GM21515 (cell line): ENCODE measurements at regions not wholly inside any gene's neighbourhood (a gene's known extent, or its start where the extent isn't known, plus 50 kb on each side); places are given as distances from the start of the nearest gene placed in this dataset.

Experiments used
- ATAC-seq: cut with Tn5 transposase; IDR thresholded peaks from one replicate; pipeline ENCODE4 v1.9.1; 2021; ENCODE audit not compliant: unreplicated experiment

- ATAC-seq = no peak
Observed at GRCh38 chr9:1201262-1201661, 151.1 kb downstream of the DMRT2 start.

GRCh38 chr9:1201901-1202300, 151.7 kb downstream of the DMRT2 start:
- ATAC-seq = no peak

GRCh38 chr9:1202512-1203280, 152.5 kb downstream of the DMRT2 start:
- no peak for ATAC-seq

- no peak for ATAC-seq
Observed at GRCh38 chr9:1207686-1208085, 157.5 kb downstream of the DMRT2 start.

GRCh38 chr9:1208157-1208556, 158.0 kb downstream of the DMRT2 start:
- ATAC-seq = no peak

- no peak for ATAC-seq
Observed at GRCh38 chr9:1210954-1211353, 160.8 kb downstream of the DMRT2 start.

DNA sequence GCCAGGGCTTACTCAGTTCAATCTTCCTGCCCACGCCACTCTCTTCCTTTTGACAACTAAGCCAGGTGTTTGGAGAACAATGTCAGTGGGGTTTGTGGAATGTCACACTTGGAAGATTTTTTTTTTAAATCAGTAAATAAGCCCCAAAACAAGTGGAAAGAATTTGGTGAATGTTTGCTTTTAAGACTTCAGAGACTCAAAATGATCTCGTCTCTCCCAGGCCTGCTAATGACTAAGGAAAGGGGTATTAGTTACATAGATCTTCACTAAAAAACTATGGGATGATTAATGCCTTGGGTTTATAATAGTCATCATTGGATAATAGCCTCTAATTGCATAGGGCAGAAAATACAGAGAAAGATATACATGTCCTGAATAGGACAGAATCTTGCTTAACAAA, 166.4 kb downstream of the DMRT2 start:
- ATAC-seq = no peak

- ATAC-seq = no peak
Observed at GRCh38 chr9:1217076-1217475, 166.9 kb downstream of the DMRT2 start.

- no peak for ATAC-seq
Observed at GRCh38 chr9:1219284-1219683, 169.1 kb downstream of the DMRT2 start.

DNA sequence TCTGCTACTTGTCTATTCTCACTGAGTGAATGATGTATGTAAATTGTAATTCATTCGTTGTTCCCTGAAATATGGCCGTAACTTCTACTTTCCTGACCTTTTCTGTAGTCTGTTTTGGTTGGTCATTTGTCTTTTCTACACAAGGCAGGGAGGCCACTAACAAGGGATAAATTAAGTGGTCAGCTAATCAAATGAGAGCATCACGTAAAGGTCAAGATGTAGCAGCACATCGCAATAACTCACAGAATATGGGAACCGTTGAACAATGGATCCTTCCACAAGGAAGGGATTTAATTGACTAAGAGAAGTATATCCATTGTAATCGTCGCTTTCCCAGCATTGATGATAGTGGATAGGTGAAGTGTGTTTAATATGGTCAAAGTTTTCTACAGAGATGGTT, 171.1 kb downstream of the DMRT2 start:
- no peak for ATAC-seq

GRCh38 chr9:1222511-1222910, 172.4 kb downstream of the DMRT2 start:
- ATAC-seq = no peak

- ATAC-seq = no peak
Observed at GRCh38 chr9:1231998-1232919, 182.1 kb downstream of the DMRT2 start.

- no peak for ATAC-seq
Observed at GRCh38 chr9:1233568-1233967, 183.4 kb downstream of the DMRT2 start.

- ATAC-seq = no peak
Observed at GRCh38 chr9:1235650-1236049, 185.5 kb downstream of the DMRT2 start.

GRCh38 chr9:1236061-1236460, 185.9 kb downstream of the DMRT2 start:
- no peak for ATAC-seq

GRCh38 chr9:1238407-1238806, 188.2 kb downstream of the DMRT2 start:
- no peak for ATAC-seq

DNA sequence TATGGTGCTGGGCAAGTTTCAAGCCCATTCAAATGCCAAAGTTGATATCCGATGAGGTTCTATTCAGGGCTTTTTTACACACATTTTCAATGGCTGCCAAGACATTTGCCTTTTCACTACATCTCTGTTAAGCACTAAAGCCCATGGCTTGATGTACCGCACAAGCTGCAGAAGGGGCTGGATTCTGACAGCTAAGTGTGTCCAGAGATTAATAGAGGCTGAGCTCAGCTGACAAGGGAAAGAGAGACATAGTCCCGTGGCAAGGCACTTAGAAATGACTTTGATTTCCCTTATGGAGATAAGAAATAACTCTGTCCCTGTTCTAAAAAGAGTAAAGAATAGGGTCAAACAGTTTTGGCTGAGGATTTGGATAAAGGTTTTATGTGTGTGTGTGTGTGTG, 198.6 kb downstream of the DMRT2 start:
- no peak for ATAC-seq

DNA sequence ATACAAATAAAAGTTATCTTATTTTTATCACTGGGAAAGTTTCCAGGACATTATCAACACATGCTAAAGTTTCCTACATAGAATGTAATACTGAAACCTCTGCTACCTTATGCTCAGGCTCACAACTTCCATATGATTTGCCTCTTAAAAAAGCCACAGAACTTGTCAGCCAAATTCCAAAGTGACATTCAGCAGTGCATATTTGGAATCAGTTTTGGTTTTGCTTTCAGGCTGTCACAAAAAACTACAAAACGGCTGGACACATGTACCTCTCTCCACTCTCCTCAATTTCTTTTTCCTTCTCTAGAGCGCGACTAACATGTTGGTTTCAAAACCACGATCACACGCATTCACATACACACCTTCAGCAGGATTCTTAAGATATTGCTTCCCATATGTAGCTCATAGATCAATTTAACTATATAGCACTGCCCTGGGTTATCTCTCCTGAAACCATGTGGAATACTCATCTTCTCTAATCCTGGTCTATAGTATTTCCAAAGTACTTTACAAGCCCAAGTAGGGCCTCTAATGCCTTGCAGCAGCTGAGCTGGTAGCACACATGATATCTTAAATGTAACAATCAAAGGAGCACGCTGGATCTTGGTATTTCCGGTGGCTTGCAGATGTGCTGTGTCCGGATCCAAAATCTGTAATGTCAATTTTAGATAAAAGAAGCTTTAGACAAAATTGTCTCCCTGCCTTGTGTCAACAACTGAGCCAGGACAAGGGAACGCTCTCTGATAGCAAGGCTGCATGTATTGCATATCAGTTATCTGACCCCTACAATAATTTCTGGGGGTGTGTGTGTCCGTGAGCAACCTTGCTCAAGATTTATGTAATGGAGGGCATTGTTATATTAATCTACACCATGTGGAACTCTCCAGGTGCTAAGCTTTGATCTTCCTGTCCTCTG, 203.2 kb downstream of the DMRT2 start:
- no peak for ATAC-seq

DNA sequence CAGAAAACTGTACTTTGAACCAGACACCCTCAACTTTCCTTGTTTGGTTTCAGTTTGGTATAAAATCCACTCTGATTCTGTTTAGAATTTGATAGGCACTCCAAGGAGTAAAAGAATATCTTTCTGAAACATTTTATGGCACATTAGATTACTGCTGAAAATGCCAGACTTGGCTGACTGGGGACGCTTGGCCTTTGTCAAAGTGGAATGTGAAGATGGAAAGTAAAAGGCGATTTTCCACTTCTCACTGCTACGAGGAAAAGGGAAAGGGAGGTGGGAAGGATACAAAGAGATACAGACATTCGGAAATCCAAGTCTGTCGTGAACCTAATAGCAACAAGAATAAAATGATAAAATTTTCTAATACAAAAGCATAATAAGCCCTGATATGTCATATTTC, 203.9 kb downstream of the DMRT2 start:
- ATAC-seq = no peak

GRCh38 chr9:1256178-1256577, 206.0 kb downstream of the DMRT2 start:
- ATAC-seq = no peak

DNA sequence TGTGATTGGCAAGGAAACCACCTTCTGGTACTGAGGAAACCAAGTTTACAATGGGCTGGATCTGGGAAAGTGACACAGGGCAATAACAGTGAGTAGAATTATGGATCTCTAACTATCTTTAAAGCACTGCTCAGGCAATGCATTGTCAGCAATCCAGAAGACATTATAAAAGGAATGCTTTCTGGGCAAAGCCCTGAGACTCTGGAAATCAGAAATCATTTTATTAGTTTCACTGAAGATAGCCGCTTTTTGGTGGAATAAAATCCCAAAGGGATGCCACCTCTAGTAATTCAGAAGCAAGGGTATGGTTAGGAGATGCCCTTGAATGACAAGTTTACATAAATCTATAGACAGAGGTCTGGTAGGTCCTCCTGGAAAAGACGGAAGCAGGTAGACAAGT, 211.1 kb downstream of the DMRT2 start:
- ATAC-seq = no peak
